Progenitor cell of endocrine pancreas (in vitro differentiated cells): ENCODE measurements at regions not wholly inside any gene's neighbourhood (a gene's known extent, or its start where the extent isn't known, plus 50 kb on each side); places are given as distances from the start of the nearest gene placed in this dataset.

Experiments used
- DNase-seq: peaks from one replicate; pipeline ENCODE4 v3.0.0; 2021; ENCODE audit warnings: low spot score; ENCODE audit not compliant: unreplicated experiment
- H3K27ac Mint-ChIP-seq: 2 replicates; pipeline ENCODE4 v1.8.0; 2021; ENCODE audit warnings: mild to moderate bottlenecking, moderate library complexity, mixed read lengths
- H3K27me3 Mint-ChIP-seq: 2 replicates; pipeline ENCODE4 v1.8.0; 2021; ENCODE audit warnings: mixed read lengths
- H3K36me3 Mint-ChIP-seq: 2 replicates; pipeline ENCODE4 v1.8.0; 2022; ENCODE audit warnings: mixed read lengths; ENCODE audit not compliant: insufficient read depth
- H3K4me1 Mint-ChIP-seq: 2 replicates; pipeline ENCODE4 v1.8.0; 2021; ENCODE audit warnings: low read depth, mixed read lengths
- H3K4me3 Mint-ChIP-seq: 2 replicates; pipeline ENCODE4 v1.8.0; 2021; ENCODE audit warnings: low read depth, mild to moderate bottlenecking, moderate library complexity, mixed read lengths
- H3K9me3 Mint-ChIP-seq: 2 replicates; pipeline ENCODE4 v1.8.0; 2021; ENCODE audit warnings: low read depth, mixed read lengths
- CTCF ChIP-seq: fragments of 200-600 bp; sonication (generic); IDR thresholded peaks from one replicate; pipeline ENCODE4 v1.5.0; 2021; ENCODE audit warnings: antibody characterized with exemption, mild to moderate bottlenecking; ENCODE audit not compliant: unreplicated experiment

DNA sequence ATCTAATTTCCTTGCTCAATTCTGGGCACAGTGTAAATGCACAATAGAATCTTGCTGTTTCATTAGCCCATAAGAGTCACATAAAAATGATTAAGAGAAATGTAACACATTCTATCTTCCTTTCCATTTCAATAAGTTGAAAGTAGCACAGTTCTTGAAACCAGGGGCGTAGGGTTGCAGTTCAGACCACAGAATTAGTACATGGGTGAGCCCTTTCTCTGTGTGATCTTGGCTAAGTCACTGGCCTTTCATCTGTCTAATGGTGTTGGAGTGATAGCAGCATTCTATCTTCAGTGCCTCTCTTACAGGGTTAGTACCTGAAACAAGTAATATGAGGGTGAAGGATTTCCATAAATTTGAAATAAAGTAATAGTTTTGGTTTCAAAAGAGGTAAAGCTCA is 445.3 kb upstream of the ZNF462 start:
- no peak for TF ChIP-seq CTCF
- H3K27ac Mint-ChIP-seq: no peak overlapping the region
- H3K4me3 Mint-ChIP-seq: no peak overlapping the region
- H3K27me3 Mint-ChIP-seq: no peaks in the 10 kb centered on the region
- no peaks in the 10 kb centered on the region for H3K9me3 Mint-ChIP-seq
- DNase-seq: no peak
- H3K36me3 Mint-ChIP-seq: no peaks in the 10 kb centered on the region
- H3K4me1 Mint-ChIP-seq: peaks cover 2% of the 10 kb centered on the region

DNA sequence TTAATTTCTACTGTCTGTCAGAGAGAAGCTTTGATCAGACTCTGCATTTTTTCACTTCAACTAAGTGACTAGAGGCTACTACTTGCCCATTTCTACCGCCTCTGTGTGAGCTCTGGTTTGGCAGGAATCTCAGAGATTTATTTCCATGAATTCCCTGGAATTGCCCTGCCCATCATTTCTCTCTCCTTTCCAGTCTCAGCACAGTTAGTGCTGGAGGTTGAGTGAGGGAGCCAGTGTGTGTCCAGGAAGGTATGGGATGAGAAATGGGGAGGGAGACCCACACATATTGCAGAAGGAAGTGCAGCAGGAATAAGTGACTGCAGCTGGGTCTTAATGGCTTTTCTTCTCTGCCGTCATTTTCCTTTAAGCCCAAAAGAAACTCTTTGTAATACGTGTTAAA is 443.1 kb upstream of the ZNF462 start:
- Mint-ChIP-seq H3K27ac (no peak overlapping the region), H3K4me3 (no peak overlapping the region), H3K27me3 (no peaks in the 10 kb centered on the region), H3K4me1 (peaks cover 2% of the 10 kb centered on the region), H3K36me3 (no peaks in the 10 kb centered on the region), H3K9me3 (no peaks in the 10 kb centered on the region)
- DNase-seq: no peak
- TF ChIP-seq CTCF: no peak

DNA sequence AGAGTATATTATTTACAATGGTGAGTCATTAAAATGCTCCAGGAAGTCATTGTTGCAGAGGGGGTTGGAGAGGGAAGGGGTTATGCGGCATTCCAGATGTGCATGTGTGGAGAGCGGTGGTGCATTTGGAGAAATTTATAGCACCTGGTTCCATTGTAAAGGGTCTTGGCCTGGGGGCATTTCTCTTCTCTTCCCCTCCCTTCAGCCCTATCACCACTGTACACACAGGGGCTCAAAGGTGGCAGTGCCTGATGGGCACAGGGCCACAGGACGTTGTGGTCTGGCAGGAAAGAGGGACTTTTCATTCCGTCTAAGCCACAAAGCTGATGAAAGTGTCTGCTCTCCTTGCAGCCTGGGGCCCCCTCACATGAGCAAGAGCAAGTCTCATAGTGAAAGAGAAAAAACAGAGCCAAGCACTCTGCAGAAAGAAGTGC is 442.4 kb upstream of the ZNF462 start:
- DNase-seq: no peak
- no peaks in the 10 kb centered on the region for H3K36me3 Mint-ChIP-seq
- no peaks in the 10 kb centered on the region for H3K27me3 Mint-ChIP-seq
- no peaks in the 10 kb centered on the region for H3K9me3 Mint-ChIP-seq
- H3K4me1 Mint-ChIP-seq: peaks cover 2% of the 10 kb centered on the region
- no peak overlapping the region for H3K27ac Mint-ChIP-seq
- TF ChIP-seq CTCF: no peak
- no peak overlapping the region for H3K4me3 Mint-ChIP-seq

DNA sequence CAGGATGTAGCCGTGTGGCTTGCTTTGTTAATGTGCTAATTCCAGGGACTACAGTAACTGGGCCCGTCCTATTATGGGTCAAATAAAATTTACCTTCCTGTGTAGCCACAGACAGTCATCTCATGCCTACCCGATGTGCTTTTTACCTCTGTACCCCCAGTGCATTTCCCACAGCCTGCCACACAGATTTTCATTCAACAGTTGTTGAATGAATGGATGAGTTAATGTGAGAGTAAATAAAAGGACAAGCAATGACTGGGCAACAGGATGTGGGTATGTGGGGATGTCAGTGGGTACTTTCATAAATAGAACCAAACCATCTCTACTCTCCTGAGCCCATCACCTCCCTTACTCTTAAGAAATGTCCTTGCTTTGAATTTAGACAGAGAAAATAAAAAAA is 441.2 kb upstream of the ZNF462 start:
- Mint-ChIP-seq H3K4me3 (no peak overlapping the region), H3K9me3 (no peaks in the 10 kb centered on the region), H3K4me1 (peaks cover 2% of the 10 kb centered on the region), H3K27me3 (no peaks in the 10 kb centered on the region), H3K27ac (no peak overlapping the region), H3K36me3 (no peaks in the 10 kb centered on the region)
- TF ChIP-seq CTCF: no peak
- no peak for DNase-seq

- Mint-ChIP-seq H3K9me3 (no peaks in the 10 kb centered on the region), H3K4me1 (peaks cover 2% of the 10 kb centered on the region), H3K4me3 (no peak overlapping the region), H3K27ac (no peak overlapping the region), H3K27me3 (no peaks in the 10 kb centered on the region), H3K36me3 (no peaks in the 10 kb centered on the region)
- TF ChIP-seq CTCF: no peak
- no peak for DNase-seq
Measured at GRCh38 chr9:106423575-106423974, 439.4 kb upstream of the ZNF462 start.
